Stomach smooth muscle (tissue), 2 donors: ENCODE measurements at regions not wholly inside any gene's neighbourhood (a gene's known extent, or its start where the extent isn't known, plus 50 kb on each side); places are given as distances from the start of the nearest gene placed in this dataset.

Experiments used
- H3K27ac ChIP-seq: one replicate; pipeline ENCODE4 v1.7.0; 2013; ENCODE audit warnings: mild to moderate bottlenecking, low read length, inconsistent platforms
- H3K27me3 ChIP-seq, 2 donors: one replicate each; pipeline ENCODE4 v1.7.0; 2013; ENCODE audit warnings: low read length in 2 of 2; ENCODE audit not compliant: insufficient read depth in 2 of 2, control insufficient read depth in 1 of 2
- H3K36me3 ChIP-seq, 2 donors: one replicate each; pipeline ENCODE4 v1.7.0; 2013; ENCODE audit warnings: low read length in 2 of 2; ENCODE audit not compliant: control insufficient read depth in 2 of 2, insufficient read depth in 2 of 2
- H3K4me1 ChIP-seq: one replicate; pipeline ENCODE4 v1.7.0; 2013; ENCODE audit warnings: low read length; ENCODE audit not compliant: control insufficient read depth, insufficient read depth
- H3K4me3 ChIP-seq, 2 donors: one replicate each; pipeline ENCODE4 v1.7.0; 2013; ENCODE audit warnings: low read length in 2 of 2
- H3K9ac ChIP-seq, 2 donors: one replicate each; pipeline ENCODE4 v1.7.0; 2013; ENCODE audit warnings: low read length in 2 of 2, mild to moderate bottlenecking in 1 of 2
- H3K9me3 ChIP-seq, 2 donors: one replicate each; pipeline ENCODE4 v1.7.0; 2013; ENCODE audit warnings: low read length in 2 of 2; ENCODE audit not compliant: control insufficient read depth in 2 of 2
- donor health status: healthy.
- donor health status: Pancreatic carcinoma.

DNA sequence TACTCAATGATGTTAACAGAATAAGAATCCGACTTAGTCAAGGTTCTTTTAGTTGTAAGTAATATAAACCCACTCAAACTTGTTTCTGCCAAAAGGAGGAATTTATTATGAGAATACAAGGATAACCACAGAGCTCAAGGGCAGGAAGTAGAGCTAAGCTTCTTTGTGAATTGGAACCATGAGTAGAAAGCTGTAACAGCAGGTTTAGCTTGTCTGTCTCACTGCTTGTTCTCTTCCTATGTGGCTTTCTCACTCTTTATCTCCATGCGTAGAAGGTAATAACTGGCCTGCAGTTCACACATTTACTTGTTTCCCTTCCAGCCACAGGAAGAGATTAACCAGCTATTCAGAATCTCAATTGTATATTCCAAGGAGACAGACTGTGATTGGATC lies 378.3 kb downstream of the PPP1R2C start:
- Histone ChIP-seq H3K9me3 (peaks cover 0 to 4% of the 10 kb centered on the region in 2 donors), H3K4me3 (no peak overlapping the region), H3K36me3 (no peaks in the 10 kb centered on the region), H3K27ac (no peak overlapping the region), H3K9ac (no peak overlapping the region), H3K27me3 (peaks cover 0 to 2% of the 10 kb centered on the region in 2 donors), H3K4me1 (no peaks in the 10 kb centered on the region)

DNA sequence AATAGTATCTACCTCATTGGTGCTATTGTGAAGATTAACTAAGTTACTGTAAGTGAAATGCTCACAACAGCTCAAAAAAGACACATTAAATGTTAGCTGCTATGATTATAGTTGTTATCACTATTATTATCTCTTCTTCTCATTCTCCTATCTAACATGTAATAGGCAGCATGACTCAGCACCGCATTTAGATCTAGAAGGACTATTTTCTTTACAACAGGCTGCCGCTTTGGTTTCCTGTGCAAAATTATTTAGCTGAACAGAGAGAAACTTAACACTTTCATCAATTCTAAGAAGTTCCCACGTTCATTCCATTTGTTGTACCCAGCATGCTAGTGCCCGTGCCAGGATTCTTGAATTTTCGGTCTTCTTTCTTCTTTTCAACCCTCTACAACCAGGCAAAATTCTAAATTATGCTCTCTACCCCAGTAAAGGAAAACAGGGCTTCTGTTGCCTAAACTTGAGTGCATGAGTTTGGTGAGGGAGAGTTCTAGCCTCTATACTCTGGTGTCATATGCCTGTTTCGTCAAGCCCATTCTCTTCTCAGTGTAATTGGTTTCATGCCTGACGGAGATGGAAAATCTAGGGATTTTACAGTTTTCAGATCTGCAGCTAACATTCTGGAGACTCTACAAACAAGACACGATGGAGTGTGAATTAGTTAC lies 378.9 kb downstream of the PPP1R2C start:
- H3K9ac ChIP-seq, result no peak overlapping the region
- H3K9me3 ChIP-seq, result peaks cover 0 to 4% of the 10 kb centered on the region in 2 donors
- no peak overlapping the region for H3K27ac ChIP-seq
- H3K36me3 ChIP-seq, result no peaks in the 10 kb centered on the region
- H3K4me3 ChIP-seq, result no peak overlapping the region
- H3K4me1 ChIP-seq, result no peaks in the 10 kb centered on the region
- H3K27me3 ChIP-seq, result peaks cover 0 to 2% of the 10 kb centered on the region in 2 donors

DNA sequence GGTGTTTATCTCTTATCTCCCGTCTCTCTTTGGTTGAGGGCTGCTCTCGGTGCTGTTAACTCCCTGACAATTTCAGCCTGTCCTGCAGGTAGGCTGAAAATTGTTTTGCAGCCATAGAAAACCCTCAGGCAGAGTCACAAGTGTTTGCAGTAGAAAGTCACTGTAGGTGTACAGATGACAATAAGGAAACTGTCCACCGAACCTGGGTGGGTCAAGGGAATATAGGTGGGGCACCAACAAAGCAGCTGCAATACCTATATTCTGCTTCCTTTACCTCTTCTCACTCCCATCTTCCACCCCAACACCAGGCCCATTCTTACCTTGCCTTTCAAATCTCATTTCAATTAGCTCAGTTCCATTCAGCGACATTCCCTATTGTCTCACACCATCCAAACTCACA lies 381.8 kb downstream of the PPP1R2C start:
- H3K4me3 ChIP-seq, result no peak overlapping the region
- no peak overlapping the region for H3K27ac ChIP-seq
- no peaks in the 10 kb centered on the region for H3K9me3 ChIP-seq
- H3K36me3 ChIP-seq, result no peaks in the 10 kb centered on the region
- peaks cover 0 to 2% of the 10 kb centered on the region in 2 donors for H3K27me3 ChIP-seq
- H3K9ac ChIP-seq, result no peak overlapping the region
- no peaks in the 10 kb centered on the region for H3K4me1 ChIP-seq

DNA sequence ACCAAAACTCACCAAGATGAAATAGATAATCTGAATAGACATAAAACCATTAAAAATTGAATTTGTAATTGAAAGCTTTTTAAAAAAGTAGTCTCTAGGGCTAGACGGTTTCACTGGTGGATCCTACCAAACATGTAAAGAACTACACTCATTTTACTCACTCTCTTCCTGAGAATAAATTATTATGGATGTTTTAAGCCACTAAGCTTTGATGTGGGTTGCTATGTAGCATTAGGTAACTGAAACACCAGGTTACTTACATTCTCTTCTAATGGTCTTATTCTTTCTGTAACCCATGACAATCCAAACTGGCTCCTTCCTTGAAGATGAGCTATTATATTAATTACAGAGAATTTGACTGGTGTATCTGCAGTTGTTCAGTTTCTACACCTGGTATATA lies 385.1 kb downstream of the PPP1R2C start:
- Histone ChIP-seq H3K27ac (no peak overlapping the region), H3K9ac (no peak overlapping the region), H3K36me3 (no peaks in the 10 kb centered on the region), H3K4me3 (no peak overlapping the region), H3K9me3 (no peaks in the 10 kb centered on the region), H3K27me3 (peaks cover 0 to 2% of the 10 kb centered on the region in 2 donors), H3K4me1 (no peaks in the 10 kb centered on the region)

DNA sequence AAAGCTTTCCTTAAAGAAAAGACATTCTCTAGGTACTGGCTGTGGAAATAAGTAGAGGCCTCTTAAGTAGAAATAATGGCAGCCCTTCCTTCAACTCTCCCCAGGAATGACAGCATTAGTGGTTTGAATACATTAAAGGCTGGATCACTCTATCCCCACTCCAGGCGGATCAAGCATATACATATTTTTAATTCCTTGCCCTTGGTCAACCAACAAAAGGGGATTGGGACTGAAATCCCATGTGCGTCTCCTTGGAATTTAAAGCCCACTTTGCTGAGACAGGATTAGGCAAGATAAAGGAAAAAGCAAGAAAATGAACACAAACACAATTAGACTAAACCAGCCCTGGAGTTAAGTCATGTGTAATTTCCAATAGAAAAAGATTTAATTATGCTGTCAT lies 391.3 kb downstream of the PPP1R2C start:
- Histone ChIP-seq H3K27ac (no peak overlapping the region), H3K9me3 (no peaks in the 10 kb centered on the region), H3K27me3 (no peaks in the 10 kb centered on the region), H3K4me3 (no peak overlapping the region), H3K36me3 (no peaks in the 10 kb centered on the region), H3K4me1 (no peaks in the 10 kb centered on the region), H3K9ac (no peak overlapping the region)

DNA sequence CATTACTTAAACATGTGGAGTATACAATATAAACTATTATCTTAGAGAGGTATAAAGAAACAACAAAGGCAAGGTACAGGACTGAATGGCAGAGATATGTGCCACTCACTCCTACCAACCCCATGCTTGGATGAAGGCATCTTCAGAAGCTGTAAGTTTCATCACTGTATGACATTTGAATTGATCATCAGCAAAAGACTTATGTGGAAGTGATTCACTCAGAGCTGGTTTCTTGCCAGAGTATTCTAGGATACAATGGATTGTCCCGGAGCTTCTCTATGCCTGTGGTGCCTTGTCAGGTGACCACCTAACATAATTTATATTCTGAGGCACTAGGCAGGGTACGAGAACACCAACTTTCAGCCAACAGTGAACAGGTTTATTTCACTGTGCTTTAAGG lies 392.2 kb downstream of the PPP1R2C start:
- H3K9ac ChIP-seq, result no peak overlapping the region
- no peaks in the 10 kb centered on the region for H3K36me3 ChIP-seq
- no peaks in the 10 kb centered on the region for H3K27me3 ChIP-seq
- no peaks in the 10 kb centered on the region for H3K9me3 ChIP-seq
- H3K4me1 ChIP-seq, result no peaks in the 10 kb centered on the region
- H3K27ac ChIP-seq, result no peak overlapping the region
- no peak overlapping the region for H3K4me3 ChIP-seq

DNA sequence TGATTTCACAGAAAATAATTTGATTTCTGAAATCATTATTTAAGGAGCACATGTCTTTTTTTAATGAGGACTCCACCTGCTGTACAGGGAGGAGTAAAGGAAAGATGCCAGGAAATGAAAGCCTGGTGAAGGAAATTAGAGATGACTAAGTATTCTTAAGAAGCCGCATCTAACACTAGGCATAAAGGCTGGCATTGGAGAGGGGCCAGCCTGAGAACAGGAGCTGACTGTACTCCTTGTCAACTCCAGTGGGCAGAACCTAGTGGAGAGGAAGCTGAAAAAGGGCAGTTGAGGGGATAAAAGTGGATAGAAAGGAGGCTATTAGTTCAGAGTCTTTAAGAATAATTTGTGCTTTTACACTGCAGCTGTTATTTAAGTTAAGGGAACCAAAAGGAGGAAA lies 393.0 kb downstream of the PPP1R2C start:
- Histone ChIP-seq H3K4me3 (no peak overlapping the region), H3K9ac (no peak overlapping the region), H3K27ac (no peak overlapping the region), H3K27me3 (no peaks in the 10 kb centered on the region), H3K36me3 (no peaks in the 10 kb centered on the region), H3K9me3 (no peaks in the 10 kb centered on the region), H3K4me1 (no peaks in the 10 kb centered on the region)

DNA sequence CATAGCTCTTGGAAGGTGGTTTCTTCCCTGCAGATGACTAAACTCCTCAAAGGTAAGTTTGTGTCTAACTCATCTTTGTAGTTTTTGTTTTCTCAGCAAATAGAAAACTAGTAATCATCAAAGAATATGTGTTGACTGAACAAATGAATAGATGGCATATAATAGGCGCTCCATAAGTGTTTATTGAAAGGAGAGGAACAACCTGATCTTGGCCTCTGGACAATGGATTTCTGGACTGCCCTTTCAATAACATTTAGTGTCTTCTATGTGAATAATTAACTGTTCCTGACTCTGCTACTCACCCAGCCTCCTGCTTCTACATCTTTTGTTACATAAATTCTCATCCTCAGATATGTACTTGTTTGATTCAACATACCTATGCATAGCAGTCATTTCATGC lies 399.1 kb downstream of the PPP1R2C start:
- Histone ChIP-seq H3K9ac (no peak overlapping the region), H3K9me3 (no peaks in the 10 kb centered on the region), H3K27ac (no peak overlapping the region), H3K4me3 (no peak overlapping the region), H3K36me3 (no peaks in the 10 kb centered on the region), H3K27me3 (no peaks in the 10 kb centered on the region), H3K4me1 (no peaks in the 10 kb centered on the region)

DNA sequence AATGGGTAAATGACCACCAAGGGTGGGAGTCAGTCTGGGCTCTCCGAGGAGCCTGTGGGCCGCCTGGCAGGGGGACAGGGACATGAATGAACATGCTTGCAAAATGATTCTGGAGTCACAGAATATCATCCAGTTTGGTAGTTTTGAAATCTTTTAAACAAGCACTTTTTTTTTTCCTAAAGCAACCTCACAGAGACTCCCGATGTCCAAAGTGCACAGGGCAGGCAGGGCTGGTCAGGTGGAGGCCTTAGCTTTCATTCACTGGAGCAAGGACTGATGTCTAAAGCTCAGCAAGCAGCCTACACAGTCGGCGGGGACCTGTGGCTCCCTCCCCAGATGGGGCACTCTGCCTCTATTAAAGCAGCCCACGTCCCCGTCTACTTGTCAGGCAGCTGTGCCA lies 402.9 kb downstream of the PPP1R2C start:
- Histone ChIP-seq H3K27ac (no peak overlapping the region), H3K4me1 (no peaks in the 10 kb centered on the region), H3K9me3 (no peaks in the 10 kb centered on the region), H3K4me3 (no peak overlapping the region), H3K27me3 (no peaks in the 10 kb centered on the region), H3K9ac (no peak overlapping the region), H3K36me3 (no peaks in the 10 kb centered on the region)

DNA sequence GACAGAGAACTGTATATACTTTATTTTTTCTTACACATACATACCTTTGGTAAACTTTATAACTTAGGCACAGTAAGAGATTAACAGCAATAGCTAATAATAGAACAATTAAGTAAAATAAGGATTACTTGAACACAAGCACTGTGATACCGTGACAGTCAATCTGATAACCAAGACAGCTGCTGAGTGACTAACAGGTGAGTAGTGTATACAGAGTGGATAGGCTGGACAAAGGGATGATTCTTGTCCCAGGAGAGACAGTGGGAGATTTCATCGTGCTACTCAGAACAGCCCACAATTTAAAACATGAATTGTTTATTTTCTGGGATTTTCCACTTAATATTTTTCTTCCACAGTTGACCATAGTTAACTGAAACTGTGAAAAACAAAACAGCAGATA lies 411.8 kb downstream of the PPP1R2C start:
- Histone ChIP-seq H3K36me3 (no peaks in the 10 kb centered on the region), H3K9me3 (no peaks in the 10 kb centered on the region), H3K9ac (no peak overlapping the region)

DNA sequence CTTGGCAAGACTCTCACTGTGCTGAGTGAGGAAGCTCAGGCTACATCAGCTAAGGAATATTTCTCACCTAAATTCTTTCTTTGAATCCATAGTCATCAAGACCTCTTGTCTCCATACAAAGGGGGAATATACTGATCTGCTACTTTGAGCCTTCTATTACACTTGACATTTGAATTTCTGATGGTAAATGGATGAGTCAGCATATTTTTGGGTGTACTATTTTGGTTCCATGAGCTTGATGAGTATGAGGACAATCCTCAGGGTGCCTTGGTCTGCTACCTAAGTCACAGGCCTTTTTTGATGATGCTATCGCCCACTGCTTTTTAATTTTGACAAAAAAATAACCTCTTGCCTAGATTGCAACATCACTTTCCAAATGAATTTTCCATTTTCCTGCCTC lies 415.7 kb downstream of the PPP1R2C start:
- no peak overlapping the region for H3K9ac ChIP-seq
- H3K4me3 ChIP-seq, result no peak overlapping the region
- H3K36me3 ChIP-seq, result no peaks in the 10 kb centered on the region
- no peaks in the 10 kb centered on the region for H3K9me3 ChIP-seq
- H3K27ac ChIP-seq, result no peak overlapping the region
- H3K4me1 ChIP-seq, result no peaks in the 10 kb centered on the region
- H3K27me3 ChIP-seq, result no peaks in the 10 kb centered on the region

More for the DNA sequence above, 411.8 kb downstream of the PPP1R2C start:
- H3K27ac ChIP-seq, result no peak overlapping the region
- peaks cover 0 to 6% of the 10 kb centered on the region in 2 donors for H3K27me3 ChIP-seq
- H3K4me1 ChIP-seq, result no peaks in the 10 kb centered on the region
- no peak overlapping the region for H3K4me3 ChIP-seq
